BE2C (cell line): ENCODE measurements at regions not wholly inside any gene's neighbourhood (a gene's known extent, or its start where the extent isn't known, plus 50 kb on each side); places are given as distances from the start of the nearest gene placed in this dataset.

Experiments used
- DNase-seq: peaks from one replicate; pipeline ENCODE4 v3.0.0-alpha.2; 2020
- H3K27me3 ChIP-seq: fragments of 250-450 bp; sonication (Bioruptor Pico); 2 replicates; pipeline ENCODE4 v1.5.1; 2020; ENCODE audit warnings: mild to moderate bottlenecking
- H3K36me3 ChIP-seq: fragments of 250-450 bp; sonication (Bioruptor Pico); 2 replicates; pipeline ENCODE4 v1.5.1; 2020; ENCODE audit warnings: mild to moderate bottlenecking
- H3K4me1 ChIP-seq: fragments of 250-450 bp; sonication (Bioruptor Pico); 2 replicates; pipeline ENCODE4 v1.5.1; 2020
- H3K4me3 ChIP-seq: 2 replicates; pipeline ENCODE4 v1.5.1; 2011; ENCODE audit warnings: low read depth, low read length
- H3K9me3 ChIP-seq: fragments of 250-450 bp; sonication (Bioruptor Pico); 2 replicates; pipeline ENCODE4 v1.5.1; 2020
- TF ChIP-seq, protein P1 (sequence below): IDR thresholded peaks from 2 replicates; pipeline ENCODE4 v1.5.1; 2012; ENCODE audit warnings: mild to moderate bottlenecking, low read depth, low read length

DNA sequence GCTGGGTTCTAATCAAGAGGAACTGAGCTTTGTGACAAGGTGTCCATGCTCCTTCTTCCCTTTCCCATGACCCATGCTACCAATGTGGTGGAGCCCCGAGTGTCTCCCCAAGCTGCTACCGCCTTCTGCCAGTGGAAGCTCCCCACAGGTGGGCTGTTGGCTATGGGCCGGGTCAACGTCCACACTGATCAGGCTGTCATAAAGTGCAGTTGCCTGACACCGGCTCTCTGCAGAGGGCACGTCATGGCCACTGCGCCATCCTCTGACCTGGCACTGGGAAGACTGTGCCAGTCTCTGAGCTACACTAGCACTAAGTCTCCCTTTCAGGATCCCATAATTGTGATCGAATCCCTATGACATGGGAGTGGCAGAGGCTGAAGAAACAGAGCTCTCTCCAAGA, 192.3 kb downstream of the USP12 start:
- Histone ChIP-seq H3K36me3 (no peaks in the 10 kb centered on the region), H3K4me1 (peaks cover 34% of the 10 kb centered on the region), H3K27me3 (no peaks in the 10 kb centered on the region), H3K9me3 (peaks cover 3% of the 10 kb centered on the region; the same call in 1 of the 2 replicates), H3K4me3 (no peak overlapping the region)
- TF ChIP-seq, protein P1, sequence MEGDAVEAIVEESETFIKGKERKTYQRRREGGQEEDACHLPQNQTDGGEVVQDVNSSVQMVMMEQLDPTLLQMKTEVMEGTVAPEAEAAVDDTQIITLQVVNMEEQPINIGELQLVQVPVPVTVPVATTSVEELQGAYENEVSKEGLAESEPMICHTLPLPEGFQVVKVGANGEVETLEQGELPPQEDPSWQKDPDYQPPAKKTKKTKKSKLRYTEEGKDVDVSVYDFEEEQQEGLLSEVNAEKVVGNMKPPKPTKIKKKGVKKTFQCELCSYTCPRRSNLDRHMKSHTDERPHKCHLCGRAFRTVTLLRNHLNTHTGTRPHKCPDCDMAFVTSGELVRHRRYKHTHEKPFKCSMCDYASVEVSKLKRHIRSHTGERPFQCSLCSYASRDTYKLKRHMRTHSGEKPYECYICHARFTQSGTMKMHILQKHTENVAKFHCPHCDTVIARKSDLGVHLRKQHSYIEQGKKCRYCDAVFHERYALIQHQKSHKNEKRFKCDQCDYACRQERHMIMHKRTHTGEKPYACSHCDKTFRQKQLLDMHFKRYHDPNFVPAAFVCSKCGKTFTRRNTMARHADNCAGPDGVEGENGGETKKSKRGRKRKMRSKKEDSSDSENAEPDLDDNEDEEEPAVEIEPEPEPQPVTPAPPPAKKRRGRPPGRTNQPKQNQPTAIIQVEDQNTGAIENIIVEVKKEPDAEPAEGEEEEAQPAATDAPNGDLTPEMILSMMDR: no peak
- DNase-seq: no peak

DNA sequence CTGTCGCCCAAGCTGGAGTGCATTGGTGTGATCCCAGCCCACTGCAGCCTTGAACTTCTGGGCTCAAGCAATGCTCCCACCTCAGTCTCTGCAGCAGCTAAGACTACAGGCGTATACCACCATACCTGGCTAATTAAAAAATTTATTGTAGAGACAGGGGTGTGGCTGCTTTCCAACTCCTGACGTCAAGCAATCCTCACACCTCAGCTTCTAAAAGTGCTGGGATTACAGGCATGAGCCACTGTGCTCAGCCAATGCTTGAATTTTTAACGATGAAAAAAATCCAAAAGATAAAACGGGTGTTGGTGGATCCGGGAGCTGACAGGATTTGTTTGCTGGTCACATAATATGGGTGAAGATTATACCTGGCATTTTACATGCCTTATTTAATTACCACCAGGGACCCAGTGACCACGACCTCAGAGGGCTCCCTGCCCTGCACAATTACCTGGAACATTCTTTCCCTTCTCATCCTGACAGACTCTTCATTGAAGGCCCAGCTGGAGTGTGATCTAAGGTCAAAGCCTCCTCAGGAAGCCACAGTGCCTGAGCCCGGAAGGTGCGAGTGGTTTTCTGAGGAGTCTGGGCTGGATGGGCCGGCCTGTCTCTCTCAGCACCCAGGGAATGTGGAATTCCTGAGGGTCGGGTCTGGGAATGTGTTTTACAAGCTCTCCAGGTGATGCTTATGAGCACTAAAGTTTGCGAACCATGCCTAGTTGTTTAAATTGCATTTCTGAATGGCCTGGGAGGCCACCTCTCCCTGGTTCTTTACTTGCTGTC, 193.3 kb downstream of the USP12 start:
- peaks cover 3% of the 10 kb centered on the region; the same call in 1 of the 2 replicates for H3K9me3 ChIP-seq
- no peak overlapping the region for H3K4me3 ChIP-seq
- H3K4me1 ChIP-seq: peaks cover 23% of the 10 kb centered on the region
- H3K27me3 ChIP-seq: no peaks in the 10 kb centered on the region
- TF ChIP-seq, protein P1: no peak
- no peak for DNase-seq
- H3K36me3 ChIP-seq: no peaks in the 10 kb centered on the region

DNA sequence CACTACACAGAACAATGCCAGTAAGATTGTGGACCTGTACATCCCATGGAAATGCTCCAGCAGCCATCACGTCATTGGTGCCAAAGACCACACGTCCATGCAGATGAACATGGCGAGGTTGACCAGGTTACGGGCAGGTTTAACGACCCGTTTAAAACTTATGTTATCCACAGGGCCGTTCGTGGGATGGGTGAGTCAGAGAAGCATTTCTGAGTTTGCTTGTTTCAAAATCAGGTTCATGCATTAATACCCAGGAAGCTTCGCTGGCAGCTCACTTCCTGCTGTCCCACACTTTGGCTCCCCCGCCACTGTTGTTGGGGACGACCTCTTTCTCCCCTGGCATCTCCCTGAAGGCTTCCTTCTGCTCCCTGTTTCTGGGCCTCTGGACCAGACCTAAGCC, 194.1 kb downstream of the USP12 start:
- Histone ChIP-seq H3K27me3 (no peaks in the 10 kb centered on the region), H3K36me3 (no peaks in the 10 kb centered on the region), H3K9me3 (peaks cover 2% of the 10 kb centered on the region; the same call in 1 of the 2 replicates), H3K4me3 (no peak overlapping the region), H3K4me1 (peaks cover 21% of the 10 kb centered on the region)
- no peak for DNase-seq
- TF ChIP-seq, protein P1: no peak

DNA sequence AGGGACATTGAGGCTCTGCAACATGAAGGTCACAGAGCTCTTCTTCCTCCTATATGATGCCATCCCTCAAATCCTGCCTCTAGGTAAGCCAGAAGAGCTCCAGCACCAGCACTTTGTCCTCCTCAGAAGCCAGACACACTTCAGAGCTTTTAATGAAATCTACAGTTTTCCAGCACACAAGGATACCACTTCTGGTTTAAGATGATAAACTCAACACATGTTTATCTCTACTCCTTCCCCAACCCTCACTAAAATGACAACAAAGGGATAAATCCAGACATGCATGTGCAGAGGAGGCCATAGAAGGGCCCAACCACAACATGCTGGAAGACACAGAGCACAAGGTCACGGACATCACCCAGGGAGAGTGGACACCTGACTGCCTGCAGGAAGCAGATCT, 195.3 kb downstream of the USP12 start:
- Histone ChIP-seq H3K4me3 (no peak overlapping the region), H3K9me3 (no peaks in the 10 kb centered on the region), H3K36me3 (no peaks in the 10 kb centered on the region), H3K4me1 (peaks cover 18% of the 10 kb centered on the region), H3K27me3 (no peaks in the 10 kb centered on the region)
- TF ChIP-seq, protein P1: no peak
- DNase-seq: no peak

DNA sequence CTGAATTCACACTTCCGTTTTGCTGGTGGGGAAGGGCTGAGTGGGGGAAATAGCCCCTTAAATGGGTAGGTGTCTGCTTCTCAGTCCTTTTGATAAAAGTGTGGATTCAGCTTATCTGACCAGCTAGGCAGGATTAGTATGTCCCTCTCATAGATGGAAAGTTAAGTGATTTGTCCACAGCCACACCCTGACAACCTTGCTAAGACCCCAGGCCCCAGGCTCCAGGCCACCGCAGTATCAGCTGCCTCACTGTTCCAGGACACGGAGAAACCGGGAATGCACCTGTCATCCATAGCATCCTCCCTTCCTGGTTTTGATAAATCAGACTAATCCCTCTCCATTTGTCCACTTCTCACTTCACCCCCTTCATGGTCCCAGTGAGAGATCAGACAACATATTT, 197.7 kb downstream of the USP12 start:
- DNase-seq: no peak
- peaks cover 8% of the 10 kb centered on the region for H3K4me1 ChIP-seq
- H3K9me3 ChIP-seq: no peaks in the 10 kb centered on the region
- TF ChIP-seq, protein P1: no peak
- H3K27me3 ChIP-seq: no peaks in the 10 kb centered on the region
- no peaks in the 10 kb centered on the region for H3K36me3 ChIP-seq
- no peak overlapping the region for H3K4me3 ChIP-seq

DNA sequence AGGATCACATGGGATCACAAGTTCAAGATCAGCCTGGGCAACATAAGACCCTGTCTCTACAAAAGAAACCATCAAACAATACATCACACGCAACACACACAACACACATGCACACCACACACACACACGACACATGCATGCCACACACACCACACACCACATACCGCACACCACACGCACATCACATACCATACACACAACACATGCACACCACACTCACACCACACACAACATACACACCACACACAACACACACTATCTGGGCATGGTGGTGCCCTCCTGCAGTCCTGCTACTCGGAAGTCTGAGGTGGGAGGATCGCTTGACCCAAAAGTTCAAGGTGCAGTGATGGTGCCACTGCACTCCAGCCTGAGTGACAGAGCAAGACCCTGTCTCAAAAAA, 198.3 kb downstream of the USP12 start:
- no peaks in the 10 kb centered on the region for H3K9me3 ChIP-seq
- H3K27me3 ChIP-seq: no peaks in the 10 kb centered on the region
- no peak for DNase-seq
- H3K4me1 ChIP-seq: peaks cover 14% of the 10 kb centered on the region
- H3K36me3 ChIP-seq: no peaks in the 10 kb centered on the region
- no peak overlapping the region for H3K4me3 ChIP-seq
- TF ChIP-seq, protein P1: no peak
